IMR-90 (cell line): ENCODE measurements at regions not wholly inside any gene's neighbourhood (a gene's known extent, or its start where the extent isn't known, plus 50 kb on each side); places are given as distances from the start of the nearest gene placed in this dataset.

Source experiments
- ATAC-seq: fragments of 200-7000 bp; cut with Tn5 transposase; 2 replicates; pipeline ENCODE4 v1.9.1; 2020; ENCODE audit warnings: low read depth, mild to moderate bottlenecking, moderate library complexity
- BruUV-seq: library from RNA; stranded (reverse); fragments of 400-500 nt; replicated peaks from 2 replicates; lab custom pipeline; 2021; lab: Mats Ljungman, UMichigan
- CTCF ChIA-PET: fragments of 300-600 bp; formaldehyde crosslinking; extraction: SDS; loops from one replicate; lab custom pipeline; 2021; ENCODE audit warnings: antibody characterized with exemption; lab: Yijun Ruan, JAX
- POLR2A ChIA-PET: fragments of 300-600 bp; sonication (Branson Sonifier 250); formaldehyde crosslinking; loops from one replicate; lab custom pipeline; 2022; ENCODE audit warnings: antibody characterized with exemption; ENCODE audit not compliant: unreplicated experiment; lab: Charles Lee
- DNase-seq: peaks from one replicate; pipeline ENCODE4 v3.0.0; 2013
- H2AFZ ChIP-seq: replicated peaks from 2 replicates; pipeline ENCODE3; 2013; ENCODE audit warnings: low read length, mild to moderate bottlenecking; ENCODE audit not compliant: poor library complexity
- H2AK5ac ChIP-seq: 2 replicates; pipeline ENCODE4 v1.6.1; 2013; ENCODE audit warnings: low read depth, low read length, inconsistent platforms
- H2AK9ac ChIP-seq: replicated peaks from 2 replicates; pipeline ENCODE3; 2013; ENCODE audit warnings: mild to moderate bottlenecking, low read depth, low read length, moderate library complexity; ENCODE audit not compliant: poor library complexity
- H2BK120ac ChIP-seq: 2 replicates; pipeline ENCODE4 v1.6.1; 2013; ENCODE audit warnings: low read depth, low read length, inconsistent platforms
- H2BK15ac ChIP-seq: 3 replicates; pipeline ENCODE4 v1.6.1; 2013; ENCODE audit warnings: low read depth, low read length, inconsistent platforms
- H2BK20ac ChIP-seq: 2 replicates; pipeline ENCODE4 v1.6.1; 2013; ENCODE audit warnings: low read depth, mild to moderate bottlenecking, inconsistent platforms, low read length, moderate library complexity
- H2BK5ac ChIP-seq: 2 replicates; pipeline ENCODE4 v1.6.1; 2013; ENCODE audit warnings: mild to moderate bottlenecking, low read depth, low read length, inconsistent platforms; ENCODE audit not compliant: poor library complexity, severe bottlenecking
- H3K14ac ChIP-seq: replicated peaks from 2 replicates; pipeline ENCODE4 v1.6.1; 2013; ENCODE audit warnings: low read depth, low read length, inconsistent platforms
- H3K18ac ChIP-seq: 2 replicates; pipeline ENCODE4 v1.6.1; 2013; ENCODE audit warnings: low read depth, low read length, control low read depth
- H3K23ac ChIP-seq: 2 replicates; pipeline ENCODE4 v1.6.1; 2013; ENCODE audit warnings: low read depth, low read length, inconsistent platforms
- H3K27ac ChIP-seq: 2 replicates; pipeline ENCODE4 v1.5.1; 2013; ENCODE audit warnings: mild to moderate bottlenecking, control low read depth, low read length; ENCODE audit not compliant: insufficient read depth
- H3K27me3 ChIP-seq: 2 replicates; pipeline ENCODE4 v1.6.1; 2013; ENCODE audit warnings: low read length; ENCODE audit not compliant: control insufficient read depth, insufficient read depth
- H3K36me3 ChIP-seq: 2 replicates; pipeline ENCODE4 v1.6.1; 2013; ENCODE audit warnings: low read length, mixed read lengths; ENCODE audit not compliant: control insufficient read depth, insufficient read depth
- H3K4ac ChIP-seq: 2 replicates; pipeline ENCODE4 v1.6.1; 2013; ENCODE audit warnings: low read depth, low read length, inconsistent platforms
- H3K4me1 ChIP-seq: 2 replicates; pipeline ENCODE4 v1.6.1; 2013; ENCODE audit warnings: low read length, mixed read lengths; ENCODE audit not compliant: control insufficient read depth, insufficient read depth
- H3K4me2 ChIP-seq: 2 replicates; pipeline ENCODE4 v1.6.1; 2013; ENCODE audit warnings: low read depth, mild to moderate bottlenecking, control low read depth, low read length, moderate library complexity
- H3K4me3 ChIP-seq: 2 replicates; pipeline ENCODE4 v1.5.1; 2013; ENCODE audit warnings: low read depth, mild to moderate bottlenecking, control low read depth, low read length, moderate library complexity; ENCODE audit not compliant: insufficient read depth
- H3K56ac ChIP-seq: 2 replicates; pipeline ENCODE4 v1.6.1; 2013; ENCODE audit warnings: low read length, inconsistent platforms; ENCODE audit not compliant: insufficient read depth; ENCODE audit errors: extremely low read depth
- H3K79me1 ChIP-seq, 2 experiments: 2 replicates each; pipeline ENCODE4 v1.6.1; 2013; ENCODE audit warnings: low read length in 2 of 2, inconsistent platforms in 1 of 2, low read depth in 1 of 2
- H3K9ac ChIP-seq: 2 replicates; pipeline ENCODE4 v1.6.1; 2013; ENCODE audit warnings: low read depth, low read length, control low read depth
- H3K9me1 ChIP-seq: 2 replicates; pipeline ENCODE4 v1.6.1; 2013; ENCODE audit warnings: low read length, inconsistent platforms; ENCODE audit not compliant: insufficient read depth
- H3K9me3 ChIP-seq: 2 replicates; pipeline ENCODE4 v1.6.1; 2013; ENCODE audit warnings: low read length; ENCODE audit not compliant: control insufficient read depth, insufficient read depth
- H4K20me1 ChIP-seq: 2 replicates; pipeline ENCODE4 v1.6.1; 2013; ENCODE audit warnings: low read length, inconsistent platforms; ENCODE audit not compliant: insufficient read depth
- H4K5ac ChIP-seq: 2 replicates; pipeline ENCODE4 v1.6.1; 2013; ENCODE audit warnings: mild to moderate bottlenecking, low read depth, low read length, control low read depth
- H4K8ac ChIP-seq, 2 experiments: 2 replicates each; pipeline ENCODE4 v1.6.1; 2013; ENCODE audit warnings: low read depth in 2 of 2, low read length in 2 of 2, control low read depth in 1 of 2, inconsistent platforms in 1 of 2
- H4K91ac ChIP-seq: 2 replicates; pipeline ENCODE4 v1.6.1; 2013; ENCODE audit warnings: low read depth, low read length, inconsistent platforms; ENCODE audit not compliant: insufficient read depth
- BHLHE40 ChIP-seq: fragments of 150-350 bp; IDR thresholded peaks from 2 replicates; pipeline ENCODE4 v1.6.1; 2016; ENCODE audit warnings: mild to moderate bottlenecking, low read depth, low read length
- CEBPB ChIP-seq: IDR thresholded peaks from 2 replicates; pipeline ENCODE4 v1.6.1; 2012; ENCODE audit warnings: low read depth, low read length, improper control_type of control experiment
- CHD1 ChIP-seq: IDR thresholded peaks from 2 replicates; pipeline ENCODE4 v1.6.1; 2012; ENCODE audit warnings: low read depth, low read length, improper control_type of control experiment
- CTCF ChIP-seq: conservative IDR thresholded peaks from 2 replicates; pipeline ENCODE4 v1.5.1; 2012; ENCODE audit warnings: mild to moderate bottlenecking, low read depth, low read length, improper control_type of control experiment
- ELK1 ChIP-seq: fragments of 150-350 bp; IDR thresholded peaks from 2 replicates; pipeline ENCODE4 v1.6.1; 2016; ENCODE audit warnings: low read depth, mild to moderate bottlenecking, low read length, moderate library complexity, borderline replicate concordance
- FOS ChIP-seq: fragments of 150-350 bp; IDR thresholded peaks from 2 replicates; pipeline ENCODE4 v1.6.1; 2016; ENCODE audit warnings: low read depth, low read length
- MAFK ChIP-seq: IDR thresholded peaks from 2 replicates; pipeline ENCODE4 v1.6.1; 2012; ENCODE audit warnings: low read depth, low read length, improper control_type of control experiment
- MXI1 ChIP-seq: IDR thresholded peaks from 2 replicates; pipeline ENCODE4 v1.6.1; 2012; ENCODE audit warnings: low read depth, mild to moderate bottlenecking, low read length, moderate library complexity, borderline replicate concordance
- NFE2L2 ChIP-seq: fragments of 150-350 bp; IDR thresholded peaks from 2 replicates; pipeline ENCODE4 v1.6.1; 2016; ENCODE audit warnings: low read depth, mild to moderate bottlenecking, low read length
- POLR2A ChIP-seq: IDR thresholded peaks from 2 replicates; pipeline ENCODE4 v1.6.1; 2012; ENCODE audit warnings: mild to moderate bottlenecking, low read depth, low read length
- RAD21 ChIP-seq: IDR thresholded peaks from 2 replicates; pipeline ENCODE4 v1.6.1; 2012; ENCODE audit warnings: low read length, improper control_type of control experiment
- RCOR1 ChIP-seq: IDR thresholded peaks from 2 replicates; pipeline ENCODE4 v1.6.1; 2012; ENCODE audit warnings: mild to moderate bottlenecking, low read length, improper control_type of control experiment; ENCODE audit not compliant: insufficient replicate concordance
- RFX5 ChIP-seq: IDR thresholded peaks from 2 replicates; pipeline ENCODE4 v1.8.0; 2012; ENCODE audit warnings: low read depth, mild to moderate bottlenecking, low read length, moderate library complexity
- SMC3 ChIP-seq: fragments of 150-350 bp; IDR thresholded peaks from 2 replicates; pipeline ENCODE4 v1.6.1; 2016; ENCODE audit warnings: low read depth, mild to moderate bottlenecking, antibody characterized with exemption, low read length, moderate library complexity
- USF2 ChIP-seq: fragments of 150-350 bp; IDR thresholded peaks from 2 replicates; pipeline ENCODE4 v1.6.1; 2017; ENCODE audit warnings: mild to moderate bottlenecking, antibody characterized with exemption, low read length, low read depth
- WGBS, 2 experiments: methylation state at CpG; one replicate each; pipeline versions ENCODE4 v1.1.5 to v1.1.7; 2013; ENCODE audit warnings: missing lambda C conversion rate in 2 of 2; ENCODE audit not compliant: insufficient read length in 1 of 2; ENCODE audit errors: extremely low coverage in 2 of 2; 5-methylcytosine and 5-hydroxymethylcytosine counted together
- dilution Hi-C: fragments of 300-500 bp; cut with HindIII; formaldehyde crosslinking; loops from one replicate; pipeline ENCODE4 v1.14.3; 2018; ENCODE audit warnings: low sequenced_read_pairs; ENCODE audit not compliant: unreplicated experiment
- in situ Hi-C: fragments of 300-500 bp; cut with MboI; formaldehyde crosslinking; loops from 3 replicates; pipeline ENCODE4 v1.14.3; 2019; ENCODE audit warnings: low sequenced_read_pairs, inconsistent platforms, mixed read lengths
- intact Hi-C: fragments of 100-400 bp; cut with micrococcal nuclease; formaldehyde crosslinking; loops from 2 replicates; pipeline ENCODE4 v1.10.0; 2022

- Histone ChIP-seq H3K9me3 (peaks cover 2% of the 10 kb centered on the region; the same call in 1 of the 2 replicates), H2BK15ac (peak overlapping the region; percentile 5; the same call in 1 of the 3 replicates), H3K18ac (no peak overlapping the region), H2AK9ac (peak overlapping the region; percentile 8), H2BK5ac (no peak overlapping the region), H3K27me3 (peaks cover 7% of the 10 kb centered on the region; the same call in 1 of the 2 replicates), H2BK20ac (peak overlapping the region; percentile 71; the same call in 1 of the 2 replicates), H4K5ac (no peak overlapping the region), H2BK120ac (peak overlapping the region; percentile 78), H3K4ac (peak overlapping the region; percentile 74), H3K9me1 (peaks cover 11% of the 10 kb centered on the region), H3K4me1 (peaks cover 14% of the 10 kb centered on the region), H3K79me1 (no peaks in the 10 kb centered on the region), H3K23ac (no peak overlapping the region), H2AK5ac (peak overlapping the region; percentile 73; the same call in 1 of the 2 replicates), H3K36me3 (no peaks in the 10 kb centered on the region), H4K20me1 (no peaks in the 10 kb centered on the region), H4K8ac (peak overlapping the region in 1 of 2 experiments; percentile 43; a peak in 1 of 4 replicates), H3K4me2 (no peak overlapping the region), H3K14ac (0 out of 2 replicates have a peak overlapping the region, but pooled peaks have one; percentile 1), H3K4me3 (no peak overlapping the region), H3K9ac (no peak overlapping the region), H3K27ac (no peak overlapping the region), H3K56ac (no peak overlapping the region), H4K91ac (no peak overlapping the region), H2AFZ (no peak overlapping the region)
- ATAC-seq (no peak), DNase-seq (no peak)
- BruUV-seq: no TSS peak
- dilution Hi-C loops: no loop called here
- POLR2A ChIA-PET: no interaction called here
- WGBS, 2 experiments: 87% methylated on average over 6 of the region's 15 CpGs; no CpG with 5 or more reads in 1 of the 2 experiments
- TF ChIP-seq BHLHE40: no peak
- TF ChIP-seq ELK1: no peak
- TF ChIP-seq RFX5: no peak
- TF ChIP-seq MXI1: no peak
- no peak for TF ChIP-seq SMC3
- TF ChIP-seq RAD21: no peak
- TF ChIP-seq CEBPB: no peak
- TF ChIP-seq FOS: no peak
- TF ChIP-seq POLR2A: no peak
- TF ChIP-seq MAFK: no peak
- TF ChIP-seq RCOR1: no peak
- TF ChIP-seq USF2: no peak
- no peak for TF ChIP-seq NFE2L2
- no peak for TF ChIP-seq CTCF
- TF ChIP-seq CHD1: no peak
- in situ Hi-C loops: loop anchor here (5.0 kb wide), 1 partner anchor 207 kb away; no protein-coding TSS in a partner anchor
- CTCF ChIA-PET: no interaction called here
- intact Hi-C loops: no loop called here
These were observed 75.0 kb upstream of the FGF3 start for GRCh38 chr11:69894181-69894611.
